GM19043 (cell line): ENCODE measurements at regions not wholly inside any gene's neighbourhood (a gene's known extent, or its start where the extent isn't known, plus 50 kb on each side); places are given as distances from the start of the nearest gene placed in this dataset.

Experiments used
- ATAC-seq: cut with Tn5 transposase; IDR thresholded peaks from one replicate; pipeline ENCODE4 v1.9.1; 2021; ENCODE audit warnings: low read depth; ENCODE audit not compliant: unreplicated experiment

GRCh38 chr10:10520491-10521385 lies 496.9 kb upstream of the CELF2 start:
- ATAC-seq = peak; percentile 94

- ATAC-seq = no peak
Observed at GRCh38 chr10:10526846-10527245, 490.8 kb upstream of the CELF2 start.

- no peak for ATAC-seq
Observed at GRCh38 chr10:10527861-10528562, 489.7 kb upstream of the CELF2 start.

- ATAC-seq = no peak
Observed at GRCh38 chr10:10528563-10528910, 489.1 kb upstream of the CELF2 start.

GRCh38 chr10:10530313-10530712 lies 487.4 kb upstream of the CELF2 start:
- ATAC-seq = no peak

- no peak for ATAC-seq
Observed at GRCh38 chr10:10532236-10532635, 485.4 kb upstream of the CELF2 start.

GRCh38 chr10:10532826-10533225 lies 484.8 kb upstream of the CELF2 start:
- no peak for ATAC-seq

- no peak for ATAC-seq
Observed at GRCh38 chr10:10533437-10533836, 484.2 kb upstream of the CELF2 start.

- ATAC-seq = no peak
Observed at GRCh38 chr10:10538326-10538725, 479.3 kb upstream of the CELF2 start.

GRCh38 chr10:10540398-10540797 lies 477.3 kb upstream of the CELF2 start:
- no peak for ATAC-seq

GRCh38 chr10:10542477-10542876 lies 475.2 kb upstream of the CELF2 start:
- no peak for ATAC-seq

- ATAC-seq = no peak
Observed at GRCh38 chr10:10544890-10545289, 472.8 kb upstream of the CELF2 start.

- ATAC-seq = no peak
Observed at GRCh38 chr10:10545771-10546170, 471.9 kb upstream of the CELF2 start.

GRCh38 chr10:10551596-10552301 lies 465.9 kb upstream of the CELF2 start:
- ATAC-seq = no peak

GRCh38 chr10:10552948-10553347 lies 464.7 kb upstream of the CELF2 start:
- ATAC-seq = no peak

- ATAC-seq = no peak
Observed at GRCh38 chr10:10564081-10564794, 453.4 kb upstream of the CELF2 start.

- no peak for ATAC-seq
Observed at GRCh38 chr10:10576937-10577336, 440.7 kb upstream of the CELF2 start.

- ATAC-seq = no peak
Observed at GRCh38 chr10:10579709-10580108, 438.0 kb upstream of the CELF2 start.

GRCh38 chr10:10584161-10584560 lies 433.5 kb upstream of the CELF2 start:
- no peak for ATAC-seq

- no peak for ATAC-seq
Observed at GRCh38 chr10:10587744-10588393, 429.8 kb upstream of the CELF2 start.
